Neural crest cell (in vitro differentiated cells): ENCODE measurements at regions not wholly inside any gene's neighbourhood (a gene's known extent, or its start where the extent isn't known, plus 50 kb on each side); places are given as distances from the start of the nearest gene placed in this dataset.

Experiments
- DNase-seq: peaks from one replicate; pipeline ENCODE4 v3.0.0; 2021; ENCODE audit warnings: low read depth, mixed read lengths, low spot score
- H3K27ac Mint-ChIP-seq: one replicate; pipeline ENCODE4 v1.8.0; 2021; ENCODE audit warnings: mild to moderate bottlenecking, mixed read lengths; ENCODE audit not compliant: unreplicated experiment
- H3K27me3 Mint-ChIP-seq: 2 replicates; pipeline ENCODE4 v1.8.0; 2021; ENCODE audit warnings: low read depth, mild to moderate bottlenecking, mixed read lengths
- H3K36me3 Mint-ChIP-seq: 2 replicates; pipeline ENCODE4 v1.8.0; 2021; ENCODE audit warnings: low read depth, mild to moderate bottlenecking, mixed read lengths
- H3K4me1 Mint-ChIP-seq: 2 replicates; pipeline ENCODE4 v1.8.0; 2021; ENCODE audit warnings: mixed read lengths
- H3K4me3 Mint-ChIP-seq: one replicate; pipeline ENCODE4 v1.8.0; 2021; ENCODE audit warnings: mild to moderate bottlenecking, mixed read lengths
- H3K9me3 Mint-ChIP-seq: 2 replicates; pipeline ENCODE4 v1.8.0; 2021; ENCODE audit warnings: mixed read lengths
- TF ChIP-seq, protein P1 (sequence below): fragments of 200-600 bp; sonication (generic); conservative IDR thresholded peaks from 2 replicates; pipeline ENCODE4 v1.5.0; 2021; ENCODE audit warnings: antibody characterized with exemption, mild to moderate bottlenecking

DNA sequence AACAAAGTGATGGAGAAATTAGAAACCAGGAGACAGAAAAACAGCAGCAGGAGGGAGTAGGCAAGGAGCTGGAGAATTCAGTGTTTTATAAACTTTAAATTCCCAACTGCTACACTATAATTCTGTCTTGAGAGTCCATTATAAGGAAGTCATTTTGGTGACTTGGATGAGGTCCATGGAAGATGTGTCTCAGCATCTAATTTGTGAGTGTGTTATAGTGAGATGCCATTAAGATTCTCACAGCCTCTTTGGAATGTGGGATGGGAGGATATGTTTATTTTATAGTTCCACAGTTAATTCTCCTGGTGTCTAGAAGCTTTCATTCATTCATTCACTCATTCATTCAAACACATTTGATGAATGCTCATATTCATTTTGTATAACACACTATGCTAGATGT lies 206.0 kb upstream of the MYOCD start:
- H3K4me1 Mint-ChIP-seq: no peaks in the 10 kb centered on the region

DNA sequence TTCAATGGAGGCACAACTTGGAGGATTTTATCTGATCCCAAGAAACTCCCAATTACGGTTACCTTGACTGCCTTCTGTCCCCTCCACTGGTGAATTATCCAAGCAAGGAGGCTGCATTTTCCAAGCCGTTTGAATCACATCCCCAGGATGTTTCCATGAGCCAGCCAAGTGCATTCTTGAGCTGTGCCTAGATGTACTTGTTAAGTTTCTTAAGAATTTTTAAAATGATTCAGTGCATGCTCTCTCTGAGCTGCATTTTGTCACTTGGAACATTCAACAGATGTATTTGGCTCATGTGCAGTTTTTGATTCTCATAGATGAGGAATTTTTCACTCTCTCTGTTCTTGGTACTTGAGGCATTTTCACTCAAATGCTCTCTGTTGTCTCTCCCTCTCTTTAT lies 202.6 kb upstream of the MYOCD start:
- H3K27ac Mint-ChIP-seq: no peak overlapping the region
- DNase-seq: no peak
- peaks cover 5% of the 10 kb centered on the region for H3K36me3 Mint-ChIP-seq
- no peak overlapping the region for H3K4me3 Mint-ChIP-seq
- peaks cover 10% of the 10 kb centered on the region for H3K9me3 Mint-ChIP-seq
- TF ChIP-seq, protein P1, sequence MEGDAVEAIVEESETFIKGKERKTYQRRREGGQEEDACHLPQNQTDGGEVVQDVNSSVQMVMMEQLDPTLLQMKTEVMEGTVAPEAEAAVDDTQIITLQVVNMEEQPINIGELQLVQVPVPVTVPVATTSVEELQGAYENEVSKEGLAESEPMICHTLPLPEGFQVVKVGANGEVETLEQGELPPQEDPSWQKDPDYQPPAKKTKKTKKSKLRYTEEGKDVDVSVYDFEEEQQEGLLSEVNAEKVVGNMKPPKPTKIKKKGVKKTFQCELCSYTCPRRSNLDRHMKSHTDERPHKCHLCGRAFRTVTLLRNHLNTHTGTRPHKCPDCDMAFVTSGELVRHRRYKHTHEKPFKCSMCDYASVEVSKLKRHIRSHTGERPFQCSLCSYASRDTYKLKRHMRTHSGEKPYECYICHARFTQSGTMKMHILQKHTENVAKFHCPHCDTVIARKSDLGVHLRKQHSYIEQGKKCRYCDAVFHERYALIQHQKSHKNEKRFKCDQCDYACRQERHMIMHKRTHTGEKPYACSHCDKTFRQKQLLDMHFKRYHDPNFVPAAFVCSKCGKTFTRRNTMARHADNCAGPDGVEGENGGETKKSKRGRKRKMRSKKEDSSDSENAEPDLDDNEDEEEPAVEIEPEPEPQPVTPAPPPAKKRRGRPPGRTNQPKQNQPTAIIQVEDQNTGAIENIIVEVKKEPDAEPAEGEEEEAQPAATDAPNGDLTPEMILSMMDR: no peak
- H3K27me3 Mint-ChIP-seq: no peaks in the 10 kb centered on the region
- no peaks in the 10 kb centered on the region for H3K4me1 Mint-ChIP-seq

More for the DNA sequence above, 206.0 kb upstream of the MYOCD start:
- TF ChIP-seq, protein P1: no peak
- no peak overlapping the region for H3K4me3 Mint-ChIP-seq
- peaks cover 11% of the 10 kb centered on the region for H3K9me3 Mint-ChIP-seq
- no peak overlapping the region for H3K27ac Mint-ChIP-seq
- H3K27me3 Mint-ChIP-seq: no peaks in the 10 kb centered on the region
- no peak for DNase-seq
- peaks cover 8% of the 10 kb centered on the region for H3K36me3 Mint-ChIP-seq

DNA sequence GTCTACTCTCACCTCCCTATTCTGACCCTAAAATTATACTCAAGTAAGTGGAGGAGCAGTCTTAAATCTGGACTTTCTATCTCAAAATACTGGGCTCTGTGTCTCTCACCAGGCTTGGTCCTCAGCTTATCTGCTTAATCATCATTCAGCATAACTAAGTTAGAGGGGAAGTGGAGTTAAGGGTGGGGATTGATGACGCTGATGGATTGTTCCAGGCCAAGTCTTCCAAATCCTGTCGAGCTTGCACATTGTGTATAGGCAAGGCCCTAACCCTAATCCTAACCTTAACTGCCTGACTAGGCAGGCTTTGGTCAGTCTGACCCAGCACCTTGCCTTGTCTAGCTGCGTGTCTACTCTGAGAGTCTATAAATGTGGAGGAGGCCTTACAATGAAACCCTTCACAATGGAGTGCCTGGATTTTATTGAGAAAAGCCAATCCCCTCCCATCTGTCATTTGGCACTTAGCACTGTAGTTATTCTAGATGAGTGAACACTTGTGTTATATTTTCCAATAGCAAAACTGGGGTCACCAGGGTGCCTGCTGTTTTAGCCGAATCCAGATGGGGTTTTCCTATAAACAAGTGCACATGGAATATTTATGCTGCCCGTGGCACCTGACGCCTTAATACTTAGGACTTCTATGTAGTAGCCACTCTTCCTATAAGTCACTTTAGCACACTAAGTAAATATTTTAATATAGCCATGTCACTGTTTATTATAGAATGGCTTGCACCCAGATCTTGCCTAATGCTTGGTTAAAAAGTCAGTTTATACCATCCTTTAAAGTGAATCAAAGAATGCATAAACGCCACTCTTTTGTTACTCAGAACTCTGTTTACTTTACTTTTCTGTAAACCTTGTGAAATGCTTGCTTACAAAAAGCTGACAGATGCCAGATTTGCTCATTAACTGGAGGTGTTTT lies 193.2 kb upstream of the MYOCD start:
- Mint-ChIP-seq H3K4me3 (no peak overlapping the region), H3K9me3 (no peaks in the 10 kb centered on the region), H3K4me1 (no peaks in the 10 kb centered on the region), H3K27ac (no peak overlapping the region), H3K27me3 (no peaks in the 10 kb centered on the region), H3K36me3 (no peaks in the 10 kb centered on the region)
- no peak for DNase-seq
- TF ChIP-seq, protein P1: no peak

DNA sequence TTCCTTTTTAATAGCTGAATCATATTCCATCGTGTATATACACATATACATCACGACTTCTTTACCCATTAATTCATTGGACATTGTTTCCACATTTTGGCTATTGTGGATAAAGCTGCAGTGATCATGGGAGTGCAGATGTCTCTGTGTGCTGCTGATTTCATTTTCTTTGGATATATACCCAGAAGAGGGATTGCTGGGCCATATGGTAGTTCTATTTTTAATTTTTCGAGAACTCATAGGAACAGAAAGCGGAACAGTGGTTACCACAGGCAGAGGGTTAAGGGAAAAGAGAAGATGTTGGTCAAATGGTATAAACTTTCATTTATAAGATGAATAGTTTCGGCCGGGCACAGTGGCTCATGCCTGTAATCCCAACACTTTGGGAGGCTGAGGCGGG lies 187.4 kb upstream of the MYOCD start:
- Mint-ChIP-seq H3K36me3 (no peaks in the 10 kb centered on the region), H3K27me3 (no peaks in the 10 kb centered on the region), H3K27ac (no peak overlapping the region), H3K4me3 (no peak overlapping the region), H3K9me3 (no peaks in the 10 kb centered on the region), H3K4me1 (no peaks in the 10 kb centered on the region)
- TF ChIP-seq, protein P1: no peak
- DNase-seq: no peak

DNA sequence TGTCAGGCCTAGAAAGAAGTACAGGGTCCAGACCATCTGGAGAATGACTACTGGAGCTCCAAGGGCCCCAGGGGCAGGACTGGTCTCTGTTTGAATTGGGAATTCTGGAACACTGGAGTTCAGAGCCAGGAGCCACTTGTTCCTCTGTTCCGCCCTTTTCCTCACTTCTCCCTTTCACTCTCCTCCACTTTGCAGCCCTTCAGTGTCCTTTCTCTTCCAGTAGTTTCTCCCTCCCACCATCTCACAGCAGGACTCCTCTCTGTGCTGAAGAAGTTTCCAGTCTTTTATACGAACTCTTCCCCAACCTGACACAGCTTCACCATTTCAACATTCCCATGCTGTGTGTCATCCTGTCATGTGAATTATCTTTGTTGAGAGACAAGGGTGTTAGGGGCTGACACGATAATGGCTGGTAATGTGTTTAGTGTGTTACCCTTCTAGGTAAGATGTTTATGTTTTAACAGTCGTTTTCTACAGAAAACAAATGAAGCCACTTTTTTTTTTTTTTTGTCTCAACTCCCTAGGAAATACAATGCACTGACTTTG lies 180.3 kb upstream of the MYOCD start:
- Mint-ChIP-seq H3K9me3 (no peaks in the 10 kb centered on the region), H3K27me3 (no peaks in the 10 kb centered on the region), H3K4me3 (no peak overlapping the region), H3K4me1 (no peaks in the 10 kb centered on the region), H3K27ac (no peak overlapping the region), H3K36me3 (no peaks in the 10 kb centered on the region)
- DNase-seq: no peak
- TF ChIP-seq, protein P1: no peak
